Aorta (tissue), 5 donors: ENCODE measurements at regions not wholly inside any gene's neighbourhood (a gene's known extent, or its start where the extent isn't known, plus 50 kb on each side); places are given as distances from the start of the nearest gene placed in this dataset.

Experiments
- ATAC-seq: fragments of 200-7000 bp; cut with Tn5 transposase; one replicate; pipeline ENCODE4 v1.9.1; 2022; ENCODE audit warnings: moderate library complexity; ENCODE audit not compliant: low FRiP score
- DNase-seq, 2 donors: peaks; one replicate each; pipeline ENCODE4 v3.0.0-alpha.2; 2020
- H3K27ac ChIP-seq, 2 donors: one replicate each; pipeline ENCODE4 v1.5.1; 2013; ENCODE audit warnings: low read length in 2 of 2, mild to moderate bottlenecking in 2 of 2, moderate library complexity in 2 of 2, control low read depth in 1 of 2, inconsistent platforms in 1 of 2, low read depth in 1 of 2
- H3K27me3 ChIP-seq, 2 donors: one replicate each; pipeline ENCODE4 v1.6.1; 2013; ENCODE audit warnings: control low read depth in 1 of 2, low read length in 1 of 2, mild to moderate bottlenecking in 1 of 2, moderate library complexity in 1 of 2; ENCODE audit not compliant: insufficient read depth in 2 of 2, control insufficient read depth in 1 of 2
- H3K36me3 ChIP-seq, 2 donors: one replicate each; pipeline ENCODE4 v1.6.1; 2013; ENCODE audit warnings: control low read depth in 1 of 2, low read length in 1 of 2, mild to moderate bottlenecking in 1 of 2; ENCODE audit not compliant: insufficient read depth in 2 of 2, control insufficient read depth in 1 of 2
- H3K4me1 ChIP-seq, 2 donors: one replicate each; pipeline ENCODE4 v1.6.1; 2013; ENCODE audit warnings: low read length in 2 of 2, control low read depth in 1 of 2, mild to moderate bottlenecking in 1 of 2, moderate library complexity in 1 of 2; ENCODE audit not compliant: insufficient read depth in 2 of 2, control insufficient read depth in 1 of 2
- H3K4me3 ChIP-seq, 2 donors: one replicate each; pipeline ENCODE4 v1.5.1; 2013; ENCODE audit warnings: low read length in 2 of 2, control low read depth in 1 of 2, mild to moderate bottlenecking in 1 of 2
- H3K9me3 ChIP-seq: one replicate; pipeline ENCODE4 v1.6.1; 2013; ENCODE audit warnings: mild to moderate bottlenecking, low read length; ENCODE audit not compliant: control insufficient read depth
- WGBS, 2 donors: extraction: QIAGEN DNeasy Blood & Tissue Kit; methylation state at CpG; one replicate each; pipeline ENCODE4 v1.1.7; 2013; 5-methylcytosine and 5-hydroxymethylcytosine counted together
- intact Hi-C, 2 donors: fragments of 100-400 bp; cut with DNase I; formaldehyde crosslinking; loops; one replicate each; pipeline versions ENCODE4 v1.14.2 to v1.15.0; 2022
- donor health status: healthy with polysubstance abuse.
- donor health status: Bipolar disorder and iron deficiency.
- donor health status: DM: no; HTN: no; CAD: no.
- donor health status: DM: no; HTN: no; CAD: no.
- donor health status: DM: yes; HTN: yes; CAD: no.

DNA sequence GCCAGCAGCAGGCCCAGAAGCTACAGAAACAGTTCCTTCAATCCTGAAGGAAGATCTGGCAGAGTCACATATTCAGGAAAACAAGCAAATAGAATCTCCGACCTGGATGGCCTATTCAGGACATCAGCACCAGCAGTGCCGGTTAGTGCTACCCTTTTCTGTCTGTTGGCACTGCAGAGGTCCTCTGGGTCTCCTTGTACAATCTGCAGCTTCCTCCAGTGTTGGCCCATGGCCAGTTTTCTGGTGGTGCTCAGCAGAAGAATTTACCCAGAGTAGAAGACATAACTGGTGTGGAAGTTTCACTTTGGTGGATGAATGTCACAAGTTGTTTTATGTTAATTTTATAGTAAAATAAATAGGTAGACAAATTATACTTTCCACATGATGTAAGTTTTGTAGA lies 498.1 kb downstream of the COG6 start:
- DNase-seq (peak in 1 of 2 donors; percentile 59), ATAC-seq (no peak)
- Histone ChIP-seq H3K27ac (no peak overlapping the region), H3K36me3 (no peaks in the 10 kb centered on the region), H3K9me3 (no peaks in the 10 kb centered on the region), H3K27me3 (no peaks in the 10 kb centered on the region), H3K4me3 (no peak overlapping the region), H3K4me1 (peaks cover 0 to 5% of the 10 kb centered on the region in 2 donors)
- intact Hi-C loops, result no loop called here
- 35 to 47% methylated on average over 2 of the region's 2 CpGs for WGBS, 2 donors

DNA sequence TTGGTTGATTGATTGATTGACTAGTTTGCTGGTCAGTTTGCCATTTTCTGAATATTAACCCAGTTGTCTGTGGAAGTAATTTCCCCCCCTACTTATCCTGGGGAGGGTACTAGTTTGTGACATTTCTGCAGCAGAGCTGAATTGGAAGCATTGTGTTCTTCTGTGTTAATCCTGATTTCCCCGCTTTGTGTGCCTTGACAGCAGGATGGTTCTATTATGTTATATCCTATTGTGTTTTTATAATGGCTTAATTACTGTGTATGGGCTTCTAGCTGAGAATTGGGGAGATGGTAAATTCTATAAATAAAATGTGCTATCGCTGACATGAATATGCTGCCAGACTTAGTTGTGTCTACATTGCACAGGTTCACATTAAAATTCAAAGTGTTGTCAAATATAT lies 499.7 kb downstream of the COG6 start:
- Histone ChIP-seq H3K27me3 (no peaks in the 10 kb centered on the region), H3K4me1 (peaks cover 0 to 2% of the 10 kb centered on the region in 2 donors), H3K9me3 (no peaks in the 10 kb centered on the region), H3K27ac (no peak overlapping the region), H3K4me3 (no peak overlapping the region), H3K36me3 (no peaks in the 10 kb centered on the region)
- intact Hi-C loops, result no loop called here
- no peak for DNase-seq
- ATAC-seq, result no peak
- WGBS, 2 donors, result 94 to 98% methylated on average over 2 of the region's 2 CpGs

DNA sequence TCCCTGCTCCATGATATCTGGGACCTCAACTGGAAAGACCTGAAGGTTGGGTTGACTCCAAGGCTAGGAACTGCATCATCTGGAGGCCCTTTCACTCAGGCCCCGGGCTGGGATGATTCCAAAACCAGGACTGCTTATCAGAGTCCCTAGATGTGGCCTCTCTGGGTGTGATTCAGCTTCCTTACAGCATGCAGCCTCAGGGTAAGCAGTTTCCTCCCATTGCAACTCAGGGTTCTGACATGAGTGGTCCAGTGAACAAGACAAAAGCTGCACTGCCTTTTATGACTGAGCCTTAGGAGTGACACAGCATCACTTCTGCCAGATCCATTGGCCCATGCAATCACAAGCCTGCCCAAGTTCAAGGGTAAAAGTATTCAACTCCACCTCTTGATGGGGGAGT lies 502.8 kb downstream of the COG6 start:
- Histone ChIP-seq H3K9me3 (no peaks in the 10 kb centered on the region), H3K36me3 (no peaks in the 10 kb centered on the region), H3K27me3 (no peaks in the 10 kb centered on the region), H3K4me3 (no peak overlapping the region), H3K4me1 (no peaks in the 10 kb centered on the region), H3K27ac (no peak overlapping the region)
- intact Hi-C loops, result no loop called here
- WGBS, 2 donors, result 46 to 63% methylated on average over 1 of the region's 1 CpG
- no peak for ATAC-seq
- no peak for DNase-seq

DNA sequence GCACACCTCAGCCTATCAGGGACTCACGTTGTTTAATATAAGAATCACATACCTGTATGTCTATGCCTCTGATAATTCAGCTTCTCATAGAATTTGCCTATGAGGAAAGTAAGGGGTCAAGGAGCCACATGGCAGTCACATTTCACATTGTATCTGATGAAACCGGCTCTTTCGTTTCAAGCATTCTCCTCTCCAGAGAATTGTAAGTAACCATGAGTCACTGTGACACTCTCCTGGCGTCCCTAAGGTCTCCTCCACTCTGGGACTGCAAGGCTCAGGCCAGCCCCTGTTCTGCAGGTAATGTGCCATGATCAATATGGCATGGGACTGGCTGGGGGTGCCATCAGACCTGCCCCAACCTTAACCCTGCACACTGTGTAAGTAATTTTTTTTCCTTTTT lies 503.3 kb downstream of the COG6 start:
- no peaks in the 10 kb centered on the region for H3K27me3 ChIP-seq
- H3K4me3 ChIP-seq, result no peak overlapping the region
- WGBS, 2 donors, result 89 to 92% methylated on average over 4 of the region's 4 CpGs
- DNase-seq (no peak), ATAC-seq (no peak)
- intact Hi-C loops, result no loop called here
- H3K9me3 ChIP-seq, result no peaks in the 10 kb centered on the region
- no peaks in the 10 kb centered on the region for H3K36me3 ChIP-seq
- no peaks in the 10 kb centered on the region for H3K4me1 ChIP-seq
- no peak overlapping the region for H3K27ac ChIP-seq

DNA sequence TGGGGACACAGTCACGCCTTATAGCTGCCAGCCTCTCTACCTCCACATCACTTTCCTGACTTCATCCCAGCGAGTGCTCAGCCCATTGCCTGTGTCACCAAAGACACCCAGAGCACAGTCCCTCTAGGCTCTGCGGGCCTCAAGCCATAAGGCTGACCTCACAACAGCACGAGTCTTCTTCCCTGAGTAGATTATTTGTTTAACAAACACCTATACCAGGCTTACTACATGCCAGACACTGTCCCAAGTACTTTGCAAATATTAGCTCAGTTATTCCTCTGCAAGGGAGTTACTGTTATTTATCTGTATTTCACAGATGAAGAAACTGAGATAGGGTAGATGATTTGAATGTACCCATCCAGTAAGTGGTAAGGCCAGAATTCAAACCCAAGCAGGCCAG lies 504.3 kb downstream of the COG6 start:
- no peaks in the 10 kb centered on the region for H3K4me1 ChIP-seq

DNA sequence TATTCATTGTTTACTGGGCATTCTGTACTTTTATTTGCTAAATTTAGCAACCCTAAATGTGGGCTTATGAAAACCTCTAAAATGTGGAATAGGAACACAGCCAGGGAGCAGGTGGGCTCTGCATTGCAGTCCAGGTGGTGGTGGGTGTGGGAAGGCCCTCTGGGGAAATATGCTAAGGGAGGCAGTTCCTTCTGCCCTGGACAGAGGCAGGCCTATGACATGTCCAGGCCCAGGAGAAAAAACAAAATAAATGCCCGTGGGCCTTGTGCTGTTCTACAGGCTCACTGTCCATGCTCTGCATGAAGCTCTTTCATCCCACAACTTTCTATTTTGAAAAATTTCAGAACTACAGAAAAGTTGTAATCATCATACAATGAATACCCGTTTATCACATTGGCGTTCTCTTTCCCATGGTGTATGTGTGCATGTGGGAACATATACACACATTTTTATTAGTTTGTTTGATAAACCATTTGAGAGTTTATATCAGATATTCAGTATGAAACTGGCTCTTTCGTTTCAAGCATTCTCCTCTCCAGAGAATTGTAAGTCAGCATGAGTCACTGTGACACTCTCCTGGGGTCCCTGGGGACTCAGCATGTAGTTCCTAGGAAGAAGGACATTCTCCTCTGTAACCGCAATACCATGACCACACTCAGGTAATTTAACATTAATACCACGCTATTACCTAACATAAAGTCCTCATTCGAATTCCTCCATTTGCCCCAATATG lies 505.3 kb downstream of the COG6 start:
- 74 to 80% methylated on average over 7 of the region's 7 CpGs for WGBS, 2 donors
- no peak overlapping the region for H3K27ac ChIP-seq
- intact Hi-C loops, result no loop called here
- H3K27me3 ChIP-seq, result no peaks in the 10 kb centered on the region
- H3K9me3 ChIP-seq, result no peaks in the 10 kb centered on the region
- no peak overlapping the region for H3K4me3 ChIP-seq
- DNase-seq, result no peak
- no peaks in the 10 kb centered on the region for H3K36me3 ChIP-seq
- no peaks in the 10 kb centered on the region for H3K4me1 ChIP-seq
- no peak for ATAC-seq

More for the DNA sequence above, 504.3 kb downstream of the COG6 start:
- Histone ChIP-seq H3K27ac (no peak overlapping the region), H3K27me3 (no peaks in the 10 kb centered on the region), H3K36me3 (no peaks in the 10 kb centered on the region), H3K9me3 (no peaks in the 10 kb centered on the region), H3K4me3 (no peak overlapping the region)
- intact Hi-C loops, result no loop called here
- ATAC-seq (no peak), DNase-seq (no peak)
- 91 to 96% methylated on average over 4 of the region's 4 CpGs for WGBS, 2 donors

DNA sequence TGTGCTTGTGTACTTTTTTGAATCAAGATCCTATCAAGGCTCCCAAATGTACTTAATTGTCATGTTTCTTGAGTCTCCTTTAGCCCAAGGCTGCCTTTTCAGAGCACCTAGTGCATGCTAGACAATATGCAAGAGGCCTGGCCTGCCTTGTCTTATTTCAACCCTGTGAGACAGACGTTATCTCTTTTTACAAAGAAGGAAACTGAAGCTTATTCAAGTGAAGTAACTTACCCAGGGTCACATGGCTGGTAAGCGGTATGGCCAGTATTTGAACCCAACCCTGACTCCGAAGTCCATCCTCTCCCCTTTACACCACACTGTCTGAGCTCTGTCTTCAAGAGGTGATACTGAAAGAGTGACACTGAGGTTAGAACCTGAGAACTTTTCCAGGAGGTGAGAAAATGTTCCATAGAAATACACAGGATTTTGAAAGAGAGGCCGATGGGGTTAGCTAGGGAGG lies 505.1 kb downstream of the FOXO1 start:
- Histone ChIP-seq H3K4me3 (no peak overlapping the region), H3K9me3 (no peaks in the 10 kb centered on the region), H3K4me1 (no peaks in the 10 kb centered on the region), H3K27me3 (no peaks in the 10 kb centered on the region), H3K36me3 (no peaks in the 10 kb centered on the region), H3K27ac (no peak overlapping the region)
- 97% methylated on average over 4 of the region's 4 CpGs for WGBS, 2 donors
- intact Hi-C loops, result no loop called here
- ATAC-seq (no peak), DNase-seq (no peak)

DNA sequence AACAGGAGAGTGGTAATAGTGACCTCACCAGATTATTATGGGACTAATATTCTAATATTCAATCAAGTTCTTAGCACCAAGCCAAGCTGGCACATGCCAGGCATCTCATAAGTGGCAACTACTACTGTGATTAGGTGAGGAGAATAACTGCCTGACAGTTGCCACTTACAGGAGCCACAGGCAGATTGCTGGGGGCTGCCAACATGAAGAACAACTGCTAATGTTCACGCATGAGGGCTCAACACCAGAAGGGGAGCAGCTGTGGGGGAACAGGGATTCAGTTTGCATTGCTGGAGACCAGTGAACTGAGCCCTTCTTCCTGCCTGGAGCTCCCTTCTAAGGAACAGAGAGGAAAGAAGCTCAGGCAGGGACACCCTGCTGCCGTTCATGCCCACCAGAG lies 504.5 kb downstream of the FOXO1 start:
- no peak for ATAC-seq
- H3K4me3 ChIP-seq, result no peak overlapping the region
- 98 to 99% methylated on average over 2 of the region's 2 CpGs for WGBS, 2 donors

More for the DNA sequence above, 504.5 kb downstream of the FOXO1 start:
- Histone ChIP-seq H3K4me1 (no peaks in the 10 kb centered on the region), H3K27me3 (no peaks in the 10 kb centered on the region), H3K27ac (no peak overlapping the region), H3K9me3 (no peaks in the 10 kb centered on the region), H3K36me3 (no peaks in the 10 kb centered on the region)
- no peak for DNase-seq
- intact Hi-C loops, result no loop called here
